ENCODE measurements at regions not wholly inside any gene's neighbourhood (a gene's known extent, or its start where the extent isn't known, plus 50 kb on each side); places are given as distances from the start of the nearest gene placed in this dataset.

DNA sequence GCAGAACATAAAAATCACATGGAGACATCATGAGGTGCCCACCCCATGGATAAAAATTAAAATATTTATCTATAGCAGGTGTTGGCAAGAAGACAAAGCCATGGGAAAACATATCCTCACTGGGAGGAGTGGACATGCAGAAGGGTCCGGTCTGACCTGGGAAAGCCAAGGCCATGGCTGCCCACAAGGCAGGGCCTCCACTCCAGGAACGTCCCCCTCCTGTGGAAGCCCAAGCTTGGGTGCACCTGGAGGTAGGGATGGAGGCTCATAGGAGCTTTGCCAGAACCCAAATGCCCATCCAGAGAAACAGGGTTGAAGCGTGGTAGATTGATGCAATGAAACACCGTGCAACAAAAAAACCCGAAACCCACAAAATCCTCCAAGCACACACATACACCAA lies 81.4 kb upstream of the COL5A1 start:
- Histone ChIP-seq H3K36me3 (no peaks in the 10 kb centered on the region), H3K27ac (no peak overlapping the region), H3K4me3 (ENCODE audit: low read depth, low read length) (no peak overlapping the region), H3K27me3 (ENCODE audit: insufficient read depth, low read depth, severe bottlenecking) (no peaks in the 10 kb centered on the region), H3K9me3 (ENCODE audit: severe bottlenecking) (peaks cover 2% of the 10 kb centered on the region)
- DNase-seq, result no peak
- TF ChIP-seq, protein P1, sequence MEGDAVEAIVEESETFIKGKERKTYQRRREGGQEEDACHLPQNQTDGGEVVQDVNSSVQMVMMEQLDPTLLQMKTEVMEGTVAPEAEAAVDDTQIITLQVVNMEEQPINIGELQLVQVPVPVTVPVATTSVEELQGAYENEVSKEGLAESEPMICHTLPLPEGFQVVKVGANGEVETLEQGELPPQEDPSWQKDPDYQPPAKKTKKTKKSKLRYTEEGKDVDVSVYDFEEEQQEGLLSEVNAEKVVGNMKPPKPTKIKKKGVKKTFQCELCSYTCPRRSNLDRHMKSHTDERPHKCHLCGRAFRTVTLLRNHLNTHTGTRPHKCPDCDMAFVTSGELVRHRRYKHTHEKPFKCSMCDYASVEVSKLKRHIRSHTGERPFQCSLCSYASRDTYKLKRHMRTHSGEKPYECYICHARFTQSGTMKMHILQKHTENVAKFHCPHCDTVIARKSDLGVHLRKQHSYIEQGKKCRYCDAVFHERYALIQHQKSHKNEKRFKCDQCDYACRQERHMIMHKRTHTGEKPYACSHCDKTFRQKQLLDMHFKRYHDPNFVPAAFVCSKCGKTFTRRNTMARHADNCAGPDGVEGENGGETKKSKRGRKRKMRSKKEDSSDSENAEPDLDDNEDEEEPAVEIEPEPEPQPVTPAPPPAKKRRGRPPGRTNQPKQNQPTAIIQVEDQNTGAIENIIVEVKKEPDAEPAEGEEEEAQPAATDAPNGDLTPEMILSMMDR (IDR thresholded peaks at IDR 0.05; ENCODE audit: low read depth, low read length), result no peak

GRCh38 chr9:134560654-134561053 lies 80.9 kb upstream of the COL5A1 start:
- Histone ChIP-seq H3K4me3 (ENCODE audit: low read depth, low read length) (no peak overlapping the region), H3K27ac (no peak overlapping the region), H3K9me3 (ENCODE audit: severe bottlenecking) (peaks cover 2% of the 10 kb centered on the region), H3K27me3 (ENCODE audit: insufficient read depth, low read depth, severe bottlenecking) (no peaks in the 10 kb centered on the region), H3K36me3 (no peaks in the 10 kb centered on the region)
- no peak for DNase-seq
- TF ChIP-seq, protein P1 (IDR thresholded peaks at IDR 0.05; ENCODE audit: low read depth, low read length), result no peak

DNA sequence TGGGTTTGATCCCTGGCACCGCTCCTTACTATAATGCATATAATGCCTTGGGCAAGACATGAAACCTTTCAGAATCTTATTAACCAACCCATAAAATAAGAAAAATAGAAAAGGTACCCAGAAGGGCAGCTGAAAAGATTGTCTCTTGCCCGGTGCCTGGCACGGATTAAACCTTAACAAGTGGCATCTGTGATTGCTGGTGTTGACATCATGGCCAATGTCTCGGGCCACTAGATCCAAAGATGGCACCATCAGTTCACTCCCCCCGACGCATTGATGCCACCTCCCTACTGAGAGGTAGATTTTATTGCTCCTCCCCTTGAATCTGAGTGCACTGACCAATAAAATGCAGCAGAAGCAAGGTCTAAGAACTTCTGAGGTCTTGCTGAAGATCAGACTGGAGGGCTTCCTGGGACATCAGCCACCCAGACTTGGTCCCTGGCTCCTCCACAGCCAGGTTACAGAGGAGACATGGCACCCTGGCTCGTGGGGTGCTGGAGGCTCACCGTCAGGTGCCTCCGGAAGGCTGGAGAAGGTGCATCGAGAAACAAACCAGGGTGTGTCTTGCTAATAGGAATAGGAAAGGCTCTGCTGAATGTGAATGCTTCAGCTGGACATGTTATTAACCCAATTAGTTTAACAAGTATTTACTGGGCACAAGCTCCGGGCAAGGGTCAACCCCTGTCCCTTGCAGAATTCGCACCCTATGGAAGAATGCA lies 80.0 kb upstream of the COL5A1 start:
- no peak overlapping the region for H3K4me3 ChIP-seq (ENCODE audit: low read depth, low read length)
- no peak overlapping the region for H3K27ac ChIP-seq
- DNase-seq, result no peak
- no peaks in the 10 kb centered on the region for H3K36me3 ChIP-seq
- no peaks in the 10 kb centered on the region for H3K27me3 ChIP-seq (ENCODE audit: insufficient read depth, low read depth, severe bottlenecking)
- peaks cover 2% of the 10 kb centered on the region for H3K9me3 ChIP-seq (ENCODE audit: severe bottlenecking)
- TF ChIP-seq, protein P1 (IDR thresholded peaks at IDR 0.05; ENCODE audit: low read depth, low read length), result no peak

- Histone ChIP-seq H3K9me3 (ENCODE audit: severe bottlenecking) (peaks cover 6% of the 10 kb centered on the region), H3K36me3 (no peaks in the 10 kb centered on the region), H3K27me3 (ENCODE audit: insufficient read depth, low read depth, severe bottlenecking) (no peaks in the 10 kb centered on the region), H3K27ac (no peak overlapping the region), H3K4me3 (ENCODE audit: low read depth, low read length) (no peak overlapping the region)
- TF ChIP-seq, protein P1 (IDR thresholded peaks at IDR 0.05; ENCODE audit: low read depth, low read length), result no peak
- DNase-seq, result no peak
Observed at GRCh38 chr9:134562146-134562849, 79.3 kb upstream of the COL5A1 start.

GRCh38 chr9:134563397-134563796 lies 78.2 kb upstream of the COL5A1 start:
- DNase-seq, result no peak
- Histone ChIP-seq H3K9me3 (ENCODE audit: severe bottlenecking) (peaks cover 6% of the 10 kb centered on the region), H3K27ac (no peak overlapping the region), H3K27me3 (ENCODE audit: insufficient read depth, low read depth, severe bottlenecking) (no peaks in the 10 kb centered on the region), H3K4me3 (ENCODE audit: low read depth, low read length) (no peak overlapping the region), H3K36me3 (no peaks in the 10 kb centered on the region)
- TF ChIP-seq, protein P1 (IDR thresholded peaks at IDR 0.05; ENCODE audit: low read depth, low read length), result no peak
